Transverse colon (tissue), 3 donors: ENCODE measurements at regions not wholly inside any gene's neighbourhood (a gene's known extent, or its start where the extent isn't known, plus 50 kb on each side); places are given as distances from the start of the nearest gene placed in this dataset.

Experiments
- EP300 ChIP-seq: sonication (generic); formaldehyde crosslinking; IDR thresholded peaks from one replicate; pipeline ENCODE4 v1.6.1; 2017; ENCODE audit warnings: antibody characterized with exemption, low read depth
- POLR2A ChIP-seq: fragments of 450-650 bp; IDR thresholded peaks from one replicate; pipeline ENCODE4 v1.6.1; 2016; ENCODE audit warnings: antibody characterized with exemption, mild to moderate bottlenecking, moderate library complexity
- TF ChIP-seq, protein P1 (sequence below), 5 experiments: fragments of 200-600 bp in 3 of 5; fragments of 450-650 bp in 2 of 5; sonication (generic) in 3 of 5; IDR thresholded peaks; 1 replicate in 2 of 5; 2 replicates in 3 of 5; pipeline ENCODE4 v1.5.1; 2016 to 2017; ENCODE audit warnings: antibody characterized with exemption in 5 of 5, inconsistent platforms in 3 of 5, mild to moderate bottlenecking in 2 of 5, moderate library complexity in 1 of 5

DNA sequence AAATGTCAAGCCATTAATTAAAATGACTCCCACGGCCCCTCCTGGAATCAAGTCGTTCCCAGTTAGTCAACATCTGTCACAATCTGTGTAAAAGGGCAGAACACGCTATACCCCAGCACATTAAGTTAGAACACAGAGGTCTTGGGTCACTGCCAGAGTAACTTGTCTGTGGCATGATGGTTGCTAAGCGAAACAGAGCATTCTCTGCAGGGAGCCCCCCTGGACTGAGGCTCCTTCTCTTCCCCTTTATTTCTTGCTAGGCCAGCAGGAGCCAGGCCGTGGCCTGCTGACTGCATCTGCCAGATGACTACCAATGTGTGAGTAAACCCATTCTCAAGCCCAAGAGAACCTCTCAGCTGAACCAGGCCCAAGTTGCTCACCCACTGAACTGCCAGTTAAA lies 51.9 kb upstream of the ZBED3 start:
- TF ChIP-seq, protein P1, sequence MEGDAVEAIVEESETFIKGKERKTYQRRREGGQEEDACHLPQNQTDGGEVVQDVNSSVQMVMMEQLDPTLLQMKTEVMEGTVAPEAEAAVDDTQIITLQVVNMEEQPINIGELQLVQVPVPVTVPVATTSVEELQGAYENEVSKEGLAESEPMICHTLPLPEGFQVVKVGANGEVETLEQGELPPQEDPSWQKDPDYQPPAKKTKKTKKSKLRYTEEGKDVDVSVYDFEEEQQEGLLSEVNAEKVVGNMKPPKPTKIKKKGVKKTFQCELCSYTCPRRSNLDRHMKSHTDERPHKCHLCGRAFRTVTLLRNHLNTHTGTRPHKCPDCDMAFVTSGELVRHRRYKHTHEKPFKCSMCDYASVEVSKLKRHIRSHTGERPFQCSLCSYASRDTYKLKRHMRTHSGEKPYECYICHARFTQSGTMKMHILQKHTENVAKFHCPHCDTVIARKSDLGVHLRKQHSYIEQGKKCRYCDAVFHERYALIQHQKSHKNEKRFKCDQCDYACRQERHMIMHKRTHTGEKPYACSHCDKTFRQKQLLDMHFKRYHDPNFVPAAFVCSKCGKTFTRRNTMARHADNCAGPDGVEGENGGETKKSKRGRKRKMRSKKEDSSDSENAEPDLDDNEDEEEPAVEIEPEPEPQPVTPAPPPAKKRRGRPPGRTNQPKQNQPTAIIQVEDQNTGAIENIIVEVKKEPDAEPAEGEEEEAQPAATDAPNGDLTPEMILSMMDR (IDR thresholded peaks at IDR 0.05) = no peak
- TF ChIP-seq POLR2A = no peak
- TF ChIP-seq EP300 = no peak
